BLaER1 treated with 17β-estradiol and CSF1 and Interleukin-3, amounts not matched to agents 10 nM and 100 nM (cell line): ENCODE measurements at regions not wholly inside any gene's neighbourhood (a gene's known extent, or its start where the extent isn't known, plus 50 kb on each side); places are given as distances from the start of the nearest gene placed in this dataset.

ENCODE experiments used
- H3K27ac ChIP-seq, 11 experiments: shearing (Covaris generic); formaldehyde crosslinking; 2 replicates each; pipeline ENCODE4 v1.8.1; 2022
- H3K27me3 ChIP-seq, 11 experiments: shearing (Covaris generic); formaldehyde crosslinking; 2 replicates each; pipeline ENCODE4 v1.8.1; 2022
- H3K36me3 ChIP-seq, 11 experiments: shearing (Covaris generic); formaldehyde crosslinking; 2 replicates each; pipeline ENCODE4 v1.8.1; 2022
- H3K4me1 ChIP-seq, 10 experiments: shearing (Covaris generic); formaldehyde crosslinking; 2 replicates each; pipeline ENCODE4 v1.8.1; 2022
- H3K4me2 ChIP-seq, 11 experiments: shearing (Covaris generic); formaldehyde crosslinking; 2 replicates each; pipeline ENCODE4 v1.8.1; 2022
- H3K4me3 ChIP-seq, 10 experiments: shearing (Covaris generic); formaldehyde crosslinking; 2 replicates each; pipeline ENCODE4 v1.8.1; 2022
- H3K9ac ChIP-seq, 11 experiments: shearing (Covaris generic); formaldehyde crosslinking; 2 replicates each; pipeline ENCODE4 v1.8.1; 2022
- H3K9me3 ChIP-seq, 11 experiments: shearing (Covaris generic); formaldehyde crosslinking; replicated peaks in 1 of 11; 2 replicates each; pipeline ENCODE4 v1.8.1; 2022
- H4K20me1 ChIP-seq, 11 experiments: shearing (Covaris generic); formaldehyde crosslinking; 2 replicates each; pipeline ENCODE4 v1.8.1; 2022
- Cebpa-rat ChIP-seq, 11 experiments: shearing (Covaris generic); IDR thresholded peaks; 2 replicates each; pipeline ENCODE4 v1.8.1; 2022

DNA sequence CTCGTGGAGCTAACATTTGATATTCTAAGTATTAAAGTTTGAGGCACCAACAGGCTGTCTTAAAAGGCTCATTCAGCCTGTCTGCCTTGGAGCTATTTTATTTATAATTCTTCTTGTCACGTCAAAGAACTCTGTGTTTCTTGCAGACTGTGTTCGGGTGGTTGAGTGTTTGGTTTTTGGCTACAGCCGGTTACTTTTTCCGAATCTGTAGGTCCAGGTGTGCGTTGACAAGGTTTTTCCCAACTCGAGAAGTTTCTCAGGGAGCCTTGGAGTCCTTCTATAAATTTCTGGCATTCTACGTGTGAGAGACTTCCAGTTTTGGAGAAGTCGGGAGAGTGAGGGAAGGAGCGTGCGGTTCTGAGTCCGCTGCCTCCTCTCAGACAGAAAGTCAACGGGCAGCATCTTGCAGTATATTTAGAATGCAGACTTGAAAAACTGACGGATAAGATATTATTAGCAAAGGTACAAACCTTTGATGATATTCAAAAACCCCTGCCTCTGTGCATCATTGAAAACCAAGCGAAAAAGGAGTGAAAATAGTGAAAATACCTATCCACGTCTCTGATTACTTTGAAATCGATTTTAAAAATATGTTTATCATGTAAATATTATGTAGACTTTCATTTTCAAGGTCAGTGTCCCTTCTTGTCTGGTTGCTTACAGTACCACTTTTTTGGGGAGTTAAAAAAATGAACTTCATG lies 85.2 kb upstream of the PPARA start:
- TF ChIP-seq Cebpa-rat (IDR thresholded peaks at IDR 0.05) = no peak
- peaks cover 55 to 81% (median 75%) of the 10 kb centered on the region in 11 experiments for H3K27me3 ChIP-seq
- H3K36me3 ChIP-seq = 0 out of 22 replicates have a peak, but pooled peaks cover 0 to 4% (median 0%) of the 10 kb centered on the region in 11 experiments
- peaks cover 26 to 67% (median 57%) of the 10 kb centered on the region in 10 experiments for H3K4me1 ChIP-seq
- no peak overlapping the region for H3K4me3 ChIP-seq
- no peak overlapping the region for H3K9ac ChIP-seq
- H3K4me2 ChIP-seq = peak overlapping the region in 5 of 11 experiments; percentile 6 to 39 (median 21); a peak in 10 of 22 replicates
- H3K27ac ChIP-seq = no peak overlapping the region
- H3K9me3 ChIP-seq = no peaks in the 10 kb centered on the region
- peaks cover 0 to 19% (median 5%) of the 10 kb centered on the region in 11 experiments; a peak in 8 of 22 replicates for H4K20me1 ChIP-seq

GRCh38 chr22:46065691-46066454 lies 84.5 kb upstream of the PPARA start:
- H3K27ac ChIP-seq = no peak overlapping the region
- H3K4me3 ChIP-seq = no peak overlapping the region

DNA sequence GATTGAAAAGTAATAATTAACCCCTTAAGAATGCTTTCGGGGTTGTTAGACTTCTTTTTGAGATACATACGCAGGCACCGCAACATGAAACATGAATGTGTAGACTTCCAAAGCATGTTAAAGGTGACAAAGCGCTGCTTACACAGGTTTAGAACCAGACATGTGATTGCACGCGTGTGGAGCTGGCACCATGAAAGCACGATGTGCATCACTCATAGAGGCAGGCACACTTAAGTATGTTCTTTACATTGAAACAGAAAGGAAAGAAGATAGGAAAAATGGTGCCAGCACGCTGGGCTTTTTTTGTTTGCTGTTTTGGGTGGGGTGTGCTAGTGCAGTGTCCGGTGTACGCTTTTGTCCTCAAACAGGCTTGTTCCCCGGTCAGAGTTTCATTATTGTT lies 83.6 kb upstream of the PPARA start:
- H3K9ac ChIP-seq = peak overlapping the region in 8 of 11 experiments; percentile 1 to 55 (median 38); a peak in 10 of 22 replicates
- H3K4me3 ChIP-seq = no peak overlapping the region
- peak overlapping the region; percentile 4 to 91 (median 46); a peak in 19 of 22 replicates for H3K4me2 ChIP-seq

More at GRCh38 chr22:46065691-46066454, 84.5 kb upstream of the PPARA start:
- peaks cover 62 to 88% (median 83%) of the 10 kb centered on the region in 11 experiments for H3K27me3 ChIP-seq
- 0 out of 22 replicates have a peak, but pooled peaks cover 0 to 4% (median 0%) of the 10 kb centered on the region in 11 experiments for H3K36me3 ChIP-seq
- H4K20me1 ChIP-seq = peaks cover 0 to 22% (median 8%) of the 10 kb centered on the region in 11 experiments; a peak in 9 of 22 replicates
- H3K9me3 ChIP-seq = no peaks in the 10 kb centered on the region
- peak overlapping the region in 8 of 11 experiments; percentile 4 to 59 (median 18); a peak in 8 of 22 replicates for H3K4me2 ChIP-seq
- H3K9ac ChIP-seq = no peak overlapping the region
- no peak for TF ChIP-seq Cebpa-rat (IDR thresholded peaks at IDR 0.05)
- peaks cover 26 to 73% (median 58%) of the 10 kb centered on the region in 10 experiments for H3K4me1 ChIP-seq

GRCh38 chr22:46067159-46068111 lies 82.9 kb upstream of the PPARA start:
- Histone ChIP-seq H3K4me1 (peaks cover 26 to 77% (median 64%) of the 10 kb centered on the region in 10 experiments), H3K27ac (peak overlapping the region in 9 of 11 experiments; percentile 21 to 64 (median 59); a peak in 17 of 22 replicates), H3K4me2 (peak overlapping the region; percentile 4 to 91 (median 46); a peak in 19 of 22 replicates), H4K20me1 (peaks cover 0 to 31% (median 8%) of the 10 kb centered on the region in 11 experiments; a peak in 16 of 22 replicates), H3K9me3 (no peaks in the 10 kb centered on the region), H3K27me3 (peaks cover 73 to 100% (median 99%) of the 10 kb centered on the region in 11 experiments), H3K9ac (peak overlapping the region in 9 of 11 experiments; percentile 1 to 90 (median 44); a peak in 11 of 22 replicates), H3K36me3 (no peaks in the 10 kb centered on the region), H3K4me3 (no peak overlapping the region)
- no peak for TF ChIP-seq Cebpa-rat (IDR thresholded peaks at IDR 0.05)

More for the DNA sequence above, 83.6 kb upstream of the PPARA start:
- no peak for TF ChIP-seq Cebpa-rat (IDR thresholded peaks at IDR 0.05)
- Histone ChIP-seq H3K9me3 (no peaks in the 10 kb centered on the region), H3K27me3 (peaks cover 67 to 96% (median 91%) of the 10 kb centered on the region in 11 experiments), H4K20me1 (peaks cover 0 to 25% (median 8%) of the 10 kb centered on the region in 11 experiments; a peak in 10 of 22 replicates), H3K36me3 (0 out of 22 replicates have a peak, but pooled peaks cover 0 to 3% (median 0%) of the 10 kb centered on the region in 11 experiments), H3K4me1 (peaks cover 26 to 73% (median 60%) of the 10 kb centered on the region in 10 experiments), H3K27ac (peak overlapping the region in 9 of 11 experiments; percentile 21 to 64 (median 59); a peak in 17 of 22 replicates)

DNA sequence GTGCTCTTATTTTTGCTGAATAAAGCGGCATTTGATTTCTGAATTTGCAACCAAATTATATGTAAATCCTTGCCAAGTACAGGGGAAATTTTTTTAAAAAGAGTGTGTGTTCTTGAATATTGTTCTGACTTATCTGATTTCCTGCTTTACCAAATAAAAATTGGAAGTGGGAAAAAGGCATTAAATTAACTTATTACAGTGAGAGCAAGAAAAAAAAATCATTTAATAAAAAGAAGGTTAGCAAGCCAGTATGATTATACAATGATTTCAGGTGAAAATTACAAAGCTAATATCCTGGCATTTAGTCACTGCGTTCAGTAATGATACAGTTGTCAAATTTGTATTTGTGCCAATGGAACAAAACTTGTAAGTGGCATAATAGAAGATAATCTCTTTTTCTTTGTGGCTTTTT lies 82.1 kb upstream of the PPARA start:
- peaks cover 0 to 37% (median 13%) of the 10 kb centered on the region in 11 experiments; a peak in 17 of 22 replicates for H4K20me1 ChIP-seq
- H3K4me1 ChIP-seq = peaks cover 26 to 70% (median 58%) of the 10 kb centered on the region in 10 experiments
- no peaks in the 10 kb centered on the region for H3K36me3 ChIP-seq
- peaks cover 80 to 100% (median 100%) of the 10 kb centered on the region in 11 experiments for H3K27me3 ChIP-seq
- peak overlapping the region in 1 of 10 experiments; percentile 76; a peak in 1 of 20 replicates for H3K4me3 ChIP-seq
- H3K4me2 ChIP-seq = peak overlapping the region in 9 of 11 experiments; percentile 80 to 94 (median 91); a peak in 15 of 22 replicates
- TF ChIP-seq Cebpa-rat (IDR thresholded peaks at IDR 0.05) = no peak
- H3K9ac ChIP-seq = peak overlapping the region in 4 of 11 experiments; percentile 88 to 94 (median 90); a peak in 7 of 22 replicates
- peak overlapping the region in 5 of 11 experiments; percentile 87 to 96 (median 88); a peak in 8 of 22 replicates for H3K27ac ChIP-seq
- H3K9me3 ChIP-seq = no peaks in the 10 kb centered on the region

GRCh38 chr22:46068593-46069491 lies 81.5 kb upstream of the PPARA start:
- Histone ChIP-seq H3K27ac (peak overlapping the region; percentile 70 to 96 (median 92)), H3K4me3 (peak overlapping the region; percentile 64 to 84 (median 76)), H3K9ac (peak overlapping the region; percentile 82 to 94 (median 87)), H3K9me3 (no peaks in the 10 kb centered on the region), H3K4me1 (peaks cover 26 to 66% (median 53%) of the 10 kb centered on the region in 10 experiments), H3K4me2 (peak overlapping the region; percentile 80 to 94 (median 92)), H3K27me3 (peaks cover 84 to 100% (median 100%) of the 10 kb centered on the region in 11 experiments), H4K20me1 (peaks cover 2 to 43% (median 19%) of the 10 kb centered on the region in 11 experiments; a peak in 20 of 22 replicates), H3K36me3 (no peaks in the 10 kb centered on the region)
- TF ChIP-seq Cebpa-rat (IDR thresholded peaks at IDR 0.05) = no peak
